ENCODE measurements at regions not wholly inside any gene's neighbourhood (a gene's known extent, or its start where the extent isn't known, plus 50 kb on each side); places are given as distances from the start of the nearest gene placed in this dataset.

- TF ChIP-seq REST (IDR thresholded peaks at IDR 0.05; ENCODE audit: low read depth) (no peak), TCF7L2 (IDR thresholded peaks at IDR 0.05; ENCODE audit: borderline replicate concordance, extremely low read depth, insufficient read depth, insufficient read length) (no peak), ZBTB33 (IDR thresholded peaks at IDR 0.05; ENCODE audit: extremely low read depth, insufficient replicate concordance, low read length) (no peak), FOSL1 (IDR thresholded peaks at IDR 0.05; ENCODE audit: low read depth) (no peak)
Observed at GRCh38 chr5:105288946-105289345, 1726.4 kb upstream of the NUDT12 start (continued).

GRCh38 chr5:105283134-105283533, 1720.5 kb upstream of the NUDT12 start:
- RAD21 ChIA-PET (ENCODE audit: low non-redundant PET in 1 of 2, low total read pairs in 2 of 2, uncharacterized antibody in 2 of 2, unreplicated experiment in 2 of 2) = no interaction called here

More at GRCh38 chr5:105283134-105283533, 1720.5 kb upstream of the NUDT12 start:
- POLR2A ChIA-PET = no interaction called here
- no peak for DNase-seq (ENCODE audit: low read depth, low spot score)
- H3K9me3 ChIP-seq (ENCODE audit: control insufficient read depth in 1 of 2, insufficient read depth in 1 of 2, low read depth in 1 of 2, low read length in 2 of 2) = no peaks in the 10 kb centered on the region
- H3K4me3 ChIP-seq (replicated peaks in 1 of 2; ENCODE audit: low read depth in 1 of 2, low read length in 2 of 2) = no peak overlapping the region
- H2AFZ ChIP-seq (ENCODE audit: low read depth, low read length, poor library complexity, severe bottlenecking) = no peak overlapping the region
- TF ChIP-seq EGR1 (IDR thresholded peaks at IDR 0.05; ENCODE audit: low read depth) = no peak
- TF ChIP-seq YY1 (IDR thresholded peaks at IDR 0.05; ENCODE audit: extremely low read depth, insufficient replicate concordance, low read depth, low read length) = no peak
- no peak for TF ChIP-seq EZH2 (IDR thresholded peaks at IDR 0.05)
- no peak for TF ChIP-seq MAX (IDR thresholded peaks at IDR 0.05)
- no peak for ATAC-seq
- H3K36me3 ChIP-seq (ENCODE audit: control insufficient read depth in 1 of 2, insufficient read depth in 2 of 2, low read length in 2 of 2) = no peaks in the 10 kb centered on the region
- no peaks in the 10 kb centered on the region for H3K27me3 ChIP-seq (ENCODE audit: insufficient read depth, low read length)
- no TSS peak for BruUV-seq (replicated peaks)
- H3K9ac ChIP-seq (ENCODE audit: low read length) = no peak overlapping the region
- no peak overlapping the region for H3K4me2 ChIP-seq (ENCODE audit: low read length)
- H4K20me1 ChIP-seq (ENCODE audit: insufficient read depth) = no peaks in the 10 kb centered on the region
- peaks cover 3% of the 10 kb centered on the region; the same call in 1 of the 2 replicates for H3K9me2 ChIP-seq (ENCODE audit: insufficient read depth)
- no peak overlapping the region for H3K27ac ChIP-seq (ENCODE audit: low read depth, low read length)
- no peaks in the 10 kb centered on the region for H3K4me1 ChIP-seq (ENCODE audit: control insufficient read depth in 1 of 2, insufficient read depth in 2 of 2, low read length in 2 of 2)
- intact Hi-C loops (cut with micrococcal nuclease) = no loop called here
- CTCF ChIA-PET = no interaction called here
- no peaks in the 10 kb centered on the region for H3K79me2 ChIP-seq (ENCODE audit: insufficient read depth, low read length)

Data from HCT116 (cell line).